GM18499 (cell line): ENCODE measurements at regions not wholly inside any gene's neighbourhood (a gene's known extent, or its start where the extent isn't known, plus 50 kb on each side); places are given as distances from the start of the nearest gene placed in this dataset.

Experiments
- ATAC-seq: cut with Tn5 transposase; IDR thresholded peaks from one replicate; pipeline ENCODE4 v1.9.1; 2021; ENCODE audit warnings: moderate number of reproducible peaks; ENCODE audit not compliant: insufficient read depth, unreplicated experiment

- ATAC-seq: no peak
These were observed 79.9 kb upstream of the UBAC2 start for GRCh38 chr13:99120751-99121150.

GRCh38 chr13:99122171-99122570 is 78.5 kb upstream of the UBAC2 start:
- ATAC-seq: no peak

- no peak for ATAC-seq
These were observed 77.3 kb upstream of the UBAC2 start for GRCh38 chr13:99123101-99124045.

GRCh38 chr13:99124046-99124400 is 76.6 kb upstream of the UBAC2 start:
- no peak for ATAC-seq

GRCh38 chr13:99124794-99125316 is 75.8 kb upstream of the UBAC2 start:
- peak; percentile 83 for ATAC-seq

GRCh38 chr13:99125326-99125915 is 75.2 kb upstream of the UBAC2 start:
- no peak for ATAC-seq

- ATAC-seq: no peak
These were observed 73.8 kb upstream of the UBAC2 start for GRCh38 chr13:99126821-99127220.

- no peak for ATAC-seq
These were observed 71.6 kb upstream of the UBAC2 start for GRCh38 chr13:99129050-99129449.

GRCh38 chr13:99129951-99130350 is 70.7 kb upstream of the UBAC2 start:
- no peak for ATAC-seq

GRCh38 chr13:99131410-99131809 is 69.2 kb upstream of the UBAC2 start:
- ATAC-seq: no peak

GRCh38 chr13:99132295-99132835 is 68.3 kb upstream of the UBAC2 start:
- ATAC-seq: no peak

GRCh38 chr13:99133230-99133629 is 67.4 kb upstream of the UBAC2 start:
- ATAC-seq: no peak

GRCh38 chr13:99133848-99134247 is 66.8 kb upstream of the UBAC2 start:
- ATAC-seq: no peak

- ATAC-seq: no peak
These were observed 65.1 kb upstream of the UBAC2 start for GRCh38 chr13:99135591-99135990.

- no peak for ATAC-seq
These were observed 64.2 kb upstream of the UBAC2 start for GRCh38 chr13:99136427-99136954.

GRCh38 chr13:99140831-99141230 is 59.8 kb upstream of the UBAC2 start:
- no peak for ATAC-seq

- ATAC-seq: no peak
These were observed 56.8 kb upstream of the UBAC2 start for GRCh38 chr13:99143904-99144303.

GRCh38 chr13:99144306-99144705 is 56.3 kb upstream of the UBAC2 start:
- peak; percentile 58 for ATAC-seq

GRCh38 chr13:99145461-99145860 is 55.2 kb upstream of the UBAC2 start:
- no peak for ATAC-seq

- no peak for ATAC-seq
These were observed 49.9 kb upstream of the UBAC2 start for GRCh38 chr13:99150575-99151361.
